Non-pigmented ciliary epithelial cell (primary cell): ENCODE measurements at regions not wholly inside any gene's neighbourhood (a gene's known extent, or its start where the extent isn't known, plus 50 kb on each side); places are given as distances from the start of the nearest gene placed in this dataset.

Source experiments
- DNase-seq: peaks from one replicate; pipeline ENCODE4 v3.0.0-alpha.2; 2010; ENCODE audit warnings: low read depth

DNA sequence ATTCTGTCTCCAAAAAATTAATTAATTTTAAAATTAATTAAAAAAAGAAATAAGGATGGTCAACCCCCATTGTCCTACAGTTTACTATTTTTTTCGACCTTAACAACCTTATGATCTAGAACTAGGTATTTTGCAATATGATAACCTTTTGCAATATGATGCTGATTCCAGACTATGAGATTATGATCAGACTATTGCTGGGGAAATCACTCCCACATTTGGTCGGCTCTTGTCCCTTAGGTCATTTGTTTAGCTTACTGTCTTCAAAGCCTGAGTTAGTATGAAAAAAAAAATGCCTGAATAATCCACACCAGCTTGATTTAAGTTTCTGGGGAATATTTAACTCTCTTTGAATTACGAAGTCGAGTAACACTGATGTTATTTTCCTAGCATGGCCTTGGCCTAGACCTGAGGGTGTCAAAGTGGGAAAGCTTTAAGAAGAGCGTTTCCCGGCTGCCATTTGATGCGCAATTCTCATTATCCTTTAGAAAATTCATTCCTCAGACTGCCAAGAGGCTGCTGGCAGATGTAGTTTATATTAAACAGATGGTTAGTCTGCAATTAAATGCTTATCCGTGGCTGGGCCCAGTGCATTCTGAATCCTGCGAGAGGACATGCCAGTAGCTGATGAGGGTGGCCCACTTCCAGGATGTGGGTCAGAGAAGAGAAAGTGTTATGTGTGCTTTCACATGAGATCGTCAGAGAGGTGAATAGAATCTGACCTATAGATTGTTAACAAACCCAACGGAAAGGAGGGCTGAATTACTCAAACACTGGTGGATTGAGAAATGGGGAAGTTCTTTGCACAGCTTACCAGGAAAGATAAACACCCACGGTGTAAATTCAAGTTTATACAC lies 496.0 kb upstream of the THBS1 start:
- DNase-seq, result peak; percentile 66

- no peak for DNase-seq
Observed at GRCh38 chr15:39086641-39087040, 494.2 kb upstream of the THBS1 start.

DNA sequence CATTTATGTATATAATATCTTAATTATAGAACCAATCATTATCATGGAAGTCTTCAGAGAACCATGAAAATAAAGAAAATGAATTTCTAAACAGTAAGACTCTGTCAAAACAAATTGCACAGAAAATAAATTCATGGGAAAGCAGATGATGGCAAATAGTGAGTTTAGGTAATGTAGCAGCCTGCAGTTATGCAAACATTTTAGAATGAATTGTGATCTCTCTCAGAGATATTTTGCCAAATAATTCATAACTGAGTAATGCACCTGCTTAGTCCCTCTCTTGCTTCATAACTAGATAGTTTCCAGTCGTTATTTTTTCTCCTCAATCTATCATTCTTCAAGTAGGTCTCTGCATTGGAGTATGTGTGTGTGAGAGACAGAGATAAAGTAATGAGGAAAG lies 492.7 kb upstream of the THBS1 start:
- DNase-seq, result no peak

GRCh38 chr15:39092354-39092753 lies 488.5 kb upstream of the THBS1 start:
- no peak for DNase-seq

DNA sequence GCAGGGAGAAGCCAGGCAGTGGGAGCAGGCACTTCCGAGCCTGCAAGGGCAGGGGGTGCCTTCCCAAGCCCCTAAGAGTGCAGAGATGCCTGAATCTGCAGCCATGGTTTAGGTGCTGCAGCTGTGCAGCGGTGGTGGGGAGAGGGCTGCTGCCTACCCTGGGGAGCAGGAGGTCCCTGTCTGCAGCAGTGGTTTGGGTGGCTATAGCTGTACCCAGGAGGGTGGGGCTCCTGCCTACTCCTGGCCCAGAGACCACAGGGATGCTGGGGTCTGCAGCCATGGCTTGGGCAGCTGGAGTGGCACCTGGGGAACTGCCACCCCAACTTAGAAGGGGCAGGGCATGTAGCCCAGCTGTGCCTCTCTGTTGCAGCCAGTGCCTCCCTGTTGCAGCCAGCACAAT lies 488.1 kb upstream of the THBS1 start:
- no peak for DNase-seq

DNA sequence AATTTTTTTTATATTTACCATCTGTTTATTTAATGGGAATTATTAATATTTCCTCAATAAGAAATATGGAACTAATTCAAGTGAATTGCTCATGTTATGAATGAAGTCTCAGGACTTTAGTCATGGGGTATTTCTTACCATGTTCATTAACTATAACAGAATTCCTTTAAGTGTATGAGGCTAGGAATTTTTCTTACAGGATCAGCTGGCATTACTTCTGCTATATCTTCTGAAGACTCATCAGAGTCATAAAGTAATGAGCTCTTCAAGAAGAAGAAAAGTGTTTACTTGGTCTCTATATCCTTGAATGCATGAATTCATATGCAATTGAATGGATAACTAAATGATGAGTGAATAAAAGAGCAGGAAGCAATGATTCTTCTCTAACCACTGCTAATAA lies 486.8 kb upstream of the THBS1 start:
- no peak for DNase-seq

DNA sequence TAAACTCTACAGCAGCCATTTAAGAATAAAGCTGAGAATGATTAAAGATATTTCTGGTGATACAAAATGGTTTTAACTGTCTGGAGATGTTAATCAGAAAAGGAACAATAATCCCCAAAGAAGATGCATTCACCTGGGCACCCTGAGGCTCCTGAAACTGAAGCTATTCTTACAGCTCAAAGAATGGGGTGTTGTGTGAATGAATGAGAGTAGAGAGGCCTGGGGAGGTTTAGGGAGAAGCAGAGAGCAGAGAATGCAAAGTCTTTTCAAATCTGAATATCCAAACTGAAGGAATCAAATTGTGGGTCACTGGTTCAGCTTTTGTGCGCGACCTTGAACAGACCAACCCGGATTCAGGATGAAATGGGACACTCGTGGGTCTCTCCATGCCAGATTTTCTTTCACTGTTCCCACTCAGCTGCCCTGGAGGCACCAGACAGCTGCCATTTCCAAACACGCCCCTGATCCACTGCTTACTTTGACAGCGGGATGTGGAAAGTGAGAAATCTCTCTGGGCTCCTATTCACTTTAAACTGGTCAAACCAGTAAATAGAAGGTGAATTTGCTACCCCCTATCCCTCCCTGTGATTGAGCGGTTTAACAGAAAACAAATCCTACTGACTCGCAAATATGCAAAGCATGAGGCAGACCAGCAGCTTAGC lies 485.5 kb upstream of the THBS1 start:
- no peak for DNase-seq

DNA sequence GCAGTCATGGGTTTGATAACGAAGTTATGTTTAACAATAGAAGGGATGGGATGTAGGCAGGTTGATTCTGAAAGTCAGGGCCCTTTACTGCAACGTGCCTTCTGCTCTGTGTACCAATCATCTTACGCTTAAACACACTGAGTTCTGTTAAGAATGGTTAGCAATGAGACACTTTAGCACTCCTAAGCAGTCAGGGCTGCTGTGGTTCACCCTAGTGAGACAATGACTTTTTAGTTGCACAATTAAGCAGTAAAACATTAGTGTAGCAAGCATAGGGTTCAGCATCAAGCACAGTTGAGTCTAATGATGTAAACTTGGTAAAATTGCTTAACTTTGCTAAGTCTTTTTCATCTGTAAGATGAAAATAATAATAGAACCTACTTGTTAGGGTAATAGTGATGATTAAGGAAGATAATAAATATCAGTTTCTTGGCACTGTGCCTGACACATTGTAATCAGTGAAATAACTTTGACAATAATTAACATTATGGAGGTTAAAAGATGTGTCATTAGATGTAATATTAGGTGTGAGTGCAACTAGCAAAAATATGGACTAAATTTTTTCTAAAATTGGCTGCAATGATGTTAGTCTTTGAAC lies 484.2 kb upstream of the THBS1 start:
- DNase-seq, result no peak

GRCh38 chr15:39099524-39099923 lies 481.4 kb upstream of the THBS1 start:
- DNase-seq, result no peak

- no peak for DNase-seq
Observed at GRCh38 chr15:39100106-39100660, 480.7 kb upstream of the THBS1 start.

DNA sequence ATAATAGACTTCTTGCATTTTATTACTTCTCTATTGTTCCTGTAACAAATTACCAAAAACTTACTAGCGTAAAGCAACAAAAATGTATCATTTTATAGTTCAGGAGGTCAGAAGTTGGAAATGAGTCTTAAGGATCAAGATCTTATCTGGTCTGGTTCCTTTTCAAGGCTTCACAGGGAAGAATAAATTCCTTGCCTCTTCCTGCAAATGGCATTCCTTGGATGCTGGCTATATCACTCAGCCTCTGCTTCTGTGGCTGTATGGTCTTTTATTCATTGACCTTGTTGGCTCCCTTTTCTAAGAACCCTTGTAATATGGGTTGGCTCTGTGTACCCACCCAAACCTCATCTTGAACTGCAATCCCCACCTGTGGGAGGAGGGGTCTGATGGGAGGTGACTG lies 478.4 kb upstream of the THBS1 start:
- no peak for DNase-seq

DNA sequence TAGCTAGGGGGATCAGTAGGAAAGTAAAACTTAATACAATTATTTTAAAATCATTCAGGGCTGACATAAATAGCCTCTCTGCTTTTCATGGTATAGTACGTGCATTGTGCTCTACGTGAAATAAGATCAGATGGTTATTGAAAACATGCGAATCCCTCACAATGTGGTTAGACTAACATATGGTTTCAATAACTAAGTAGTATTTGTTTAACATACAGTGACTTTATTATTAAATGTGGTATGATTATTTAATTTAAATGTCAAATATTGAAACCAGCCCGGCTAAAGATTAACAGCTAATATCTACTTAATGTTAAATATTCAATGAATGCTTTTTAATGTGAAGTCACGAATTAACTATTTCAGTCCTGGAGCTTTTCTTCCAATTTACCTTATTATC lies 473.9 kb upstream of the THBS1 start:
- no peak for DNase-seq

DNA sequence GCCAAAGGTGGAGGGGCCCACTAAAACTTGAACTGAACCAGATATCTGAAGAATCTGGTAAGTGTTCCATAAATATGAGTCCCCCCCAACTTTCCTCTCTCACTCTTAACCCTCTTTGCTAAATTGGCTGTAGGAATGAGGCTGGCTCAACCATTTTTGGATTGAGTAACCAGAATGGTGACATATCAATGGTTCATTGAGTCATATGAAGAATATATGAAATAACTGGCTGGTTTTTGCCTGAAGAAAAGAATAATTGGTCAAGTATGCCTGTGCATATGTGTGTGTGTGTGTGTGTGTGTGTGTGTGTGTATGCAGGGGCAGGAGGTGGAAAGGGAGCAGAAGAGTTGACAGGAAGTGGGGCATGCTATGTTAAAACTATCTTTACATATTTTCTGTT lies 472.9 kb upstream of the THBS1 start:
- DNase-seq, result no peak

- DNase-seq, result peak; percentile 64
Observed at GRCh38 chr15:39110336-39110735, 470.5 kb upstream of the THBS1 start.

- DNase-seq, result no peak
Observed at GRCh38 chr15:39110746-39111145, 470.1 kb upstream of the THBS1 start.

GRCh38 chr15:39113741-39114140 lies 467.1 kb upstream of the THBS1 start:
- no peak for DNase-seq

- DNase-seq, result no peak
Observed at GRCh38 chr15:39114690-39115378, 466.0 kb upstream of the THBS1 start.

DNA sequence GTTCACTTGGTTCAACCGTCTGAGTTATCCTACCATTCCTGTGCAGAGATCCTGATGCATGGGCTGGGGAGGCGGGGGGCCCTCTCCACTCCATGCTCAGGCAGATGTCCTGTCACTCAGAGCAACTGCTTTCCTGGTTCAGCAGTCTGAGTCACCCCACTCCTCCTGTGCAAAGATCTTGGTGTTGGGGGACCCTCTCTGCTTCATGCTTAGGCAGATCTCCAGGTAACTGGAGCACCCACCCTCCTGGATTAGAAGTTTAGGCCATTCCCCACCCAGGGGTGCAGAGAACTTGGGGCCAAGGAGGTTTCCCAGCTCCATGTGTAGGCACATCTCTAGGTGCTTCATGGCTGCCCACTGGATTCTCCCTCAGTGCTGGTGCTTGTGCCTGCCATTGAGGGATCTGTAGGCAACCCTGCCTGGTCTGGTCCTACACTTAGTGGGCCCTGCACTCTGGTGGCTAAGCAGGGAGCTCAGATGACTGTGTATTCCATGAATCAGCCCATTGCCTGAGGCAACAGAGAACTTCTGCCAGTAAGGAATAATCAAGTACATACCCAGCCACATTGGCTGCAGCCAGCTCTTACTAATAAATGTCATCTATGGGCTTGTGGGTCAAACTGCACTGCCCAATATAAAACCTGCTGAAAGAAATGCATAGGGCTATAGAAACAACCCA lies 465.4 kb upstream of the THBS1 start:
- DNase-seq, result no peak

DNA sequence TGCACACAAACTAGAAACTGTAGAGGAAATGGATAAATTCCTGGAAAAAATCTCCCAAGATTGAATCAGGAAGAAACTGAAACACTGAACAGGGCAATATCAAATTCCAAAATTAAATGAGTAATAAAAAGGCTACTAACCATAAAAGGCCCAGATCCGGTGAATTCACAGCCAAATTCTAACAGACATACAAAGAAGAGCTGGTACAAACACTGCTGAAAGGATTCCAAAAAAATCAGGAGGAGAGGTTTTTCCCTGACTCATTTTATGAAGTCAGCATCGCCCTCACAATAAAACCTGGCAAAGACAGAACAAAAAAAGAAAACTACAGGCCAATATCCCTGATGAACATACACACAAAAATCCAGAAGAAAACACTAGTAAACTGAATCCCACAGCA lies 462.4 kb upstream of the THBS1 start:
- DNase-seq, result no peak

- no peak for DNase-seq
Observed at GRCh38 chr15:39124155-39124552, 456.7 kb upstream of the THBS1 start.

DNA sequence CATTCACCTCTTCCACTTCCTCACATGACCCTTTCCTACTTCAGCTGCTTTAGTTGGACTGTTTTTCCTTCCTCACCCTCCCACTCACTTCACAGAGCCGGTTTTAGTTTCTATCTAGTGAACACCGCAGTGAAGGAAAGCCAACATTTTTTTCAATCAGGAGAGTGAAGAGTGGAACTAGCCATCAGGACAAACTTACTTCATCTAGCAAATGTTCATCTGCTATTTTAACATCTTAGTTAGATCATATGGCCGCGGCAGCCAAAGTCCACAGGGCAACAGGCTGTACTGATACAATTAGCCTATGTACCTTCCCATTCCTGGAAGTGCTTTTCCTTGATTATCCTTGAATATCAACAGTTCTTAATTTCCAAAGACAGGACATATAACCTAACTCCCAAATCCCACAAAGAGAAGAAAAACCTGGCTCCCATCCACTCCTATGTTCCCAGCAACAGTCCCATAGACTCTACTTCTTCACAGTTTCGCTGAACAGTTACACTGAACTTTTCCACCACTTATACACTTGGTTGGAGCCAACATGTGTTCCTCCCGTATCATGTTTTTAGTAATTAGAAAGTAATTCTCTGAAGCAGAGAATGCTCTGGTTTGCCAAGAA lies 456.2 kb upstream of the THBS1 start:
- no peak for DNase-seq
